ENCODE measurements at regions not wholly inside any gene's neighbourhood (a gene's known extent, or its start where the extent isn't known, plus 50 kb on each side); places are given as distances from the start of the nearest gene placed in this dataset.

DNA sequence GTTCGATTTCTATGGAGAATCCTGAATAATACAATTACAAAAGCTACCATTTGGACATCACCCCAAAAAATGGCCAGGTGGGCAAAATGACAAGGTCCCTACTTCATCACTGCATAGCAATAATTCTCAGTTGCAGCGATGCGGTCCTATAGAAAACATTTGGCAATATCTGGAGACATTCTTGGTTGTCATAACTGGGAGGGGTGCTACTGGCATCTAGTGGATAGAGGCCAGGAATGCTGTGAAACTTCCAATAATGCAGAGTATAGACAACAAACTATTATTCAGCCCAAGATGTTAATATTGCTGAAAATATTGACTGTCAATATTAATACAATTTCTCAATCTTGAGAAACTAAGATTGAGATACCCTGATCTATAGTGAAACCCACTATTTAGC is 637.8 kb upstream of the PKDCC start:
- no peaks in the 10 kb centered on the region for H3K4me1 ChIP-seq
- no peaks in the 10 kb centered on the region for H3K27me3 ChIP-seq
- no peaks in the 10 kb centered on the region for H3K9me3 ChIP-seq
- no peak overlapping the region for H3K27ac ChIP-seq
- intact Hi-C loops (cut with DNase I) = no loop called here
- H3K36me3 ChIP-seq = no peaks in the 10 kb centered on the region
- no peak for DNase-seq (ENCODE audit: low spot score in 2 of 2)
- no peak overlapping the region for H3K4me3 ChIP-seq
- TF ChIP-seq, protein P1, sequence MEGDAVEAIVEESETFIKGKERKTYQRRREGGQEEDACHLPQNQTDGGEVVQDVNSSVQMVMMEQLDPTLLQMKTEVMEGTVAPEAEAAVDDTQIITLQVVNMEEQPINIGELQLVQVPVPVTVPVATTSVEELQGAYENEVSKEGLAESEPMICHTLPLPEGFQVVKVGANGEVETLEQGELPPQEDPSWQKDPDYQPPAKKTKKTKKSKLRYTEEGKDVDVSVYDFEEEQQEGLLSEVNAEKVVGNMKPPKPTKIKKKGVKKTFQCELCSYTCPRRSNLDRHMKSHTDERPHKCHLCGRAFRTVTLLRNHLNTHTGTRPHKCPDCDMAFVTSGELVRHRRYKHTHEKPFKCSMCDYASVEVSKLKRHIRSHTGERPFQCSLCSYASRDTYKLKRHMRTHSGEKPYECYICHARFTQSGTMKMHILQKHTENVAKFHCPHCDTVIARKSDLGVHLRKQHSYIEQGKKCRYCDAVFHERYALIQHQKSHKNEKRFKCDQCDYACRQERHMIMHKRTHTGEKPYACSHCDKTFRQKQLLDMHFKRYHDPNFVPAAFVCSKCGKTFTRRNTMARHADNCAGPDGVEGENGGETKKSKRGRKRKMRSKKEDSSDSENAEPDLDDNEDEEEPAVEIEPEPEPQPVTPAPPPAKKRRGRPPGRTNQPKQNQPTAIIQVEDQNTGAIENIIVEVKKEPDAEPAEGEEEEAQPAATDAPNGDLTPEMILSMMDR (IDR thresholded peaks at IDR 0.05) = no peak

DNA sequence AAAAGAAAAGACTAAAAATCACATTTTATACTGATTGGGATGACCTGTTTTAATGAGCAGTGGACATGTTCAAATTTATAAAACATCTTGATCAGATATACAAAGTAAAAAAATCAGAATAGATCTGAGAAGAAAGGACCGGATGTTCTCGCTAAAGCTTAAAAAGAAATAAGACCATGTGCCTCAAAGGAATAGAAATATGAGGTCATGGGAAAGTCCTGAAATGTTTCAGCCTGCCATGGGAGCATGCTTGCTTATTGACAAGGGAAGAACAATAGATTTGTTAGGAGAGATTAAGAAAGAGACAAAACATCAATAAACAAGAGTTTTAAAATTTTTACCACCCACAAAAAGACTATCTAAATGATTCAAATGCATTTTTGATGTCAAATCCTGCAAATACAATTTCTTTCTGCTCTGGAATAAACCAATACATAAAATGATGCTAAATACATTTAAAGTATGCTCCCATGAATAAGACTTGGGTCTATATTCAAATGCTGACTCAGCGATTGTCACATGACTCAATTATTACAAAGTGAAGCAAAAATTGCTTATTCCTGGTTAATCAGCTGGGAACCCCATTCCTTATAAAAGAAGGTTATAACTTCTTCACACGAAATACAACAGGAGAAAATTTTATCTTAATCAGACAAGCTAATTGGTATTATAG is 633.9 kb upstream of the PKDCC start:
- Histone ChIP-seq H3K27me3 (no peaks in the 10 kb centered on the region), H3K27ac (no peak overlapping the region), H3K4me3 (no peak overlapping the region), H3K36me3 (no peaks in the 10 kb centered on the region), H3K9me3 (no peaks in the 10 kb centered on the region), H3K4me1 (no peaks in the 10 kb centered on the region)
- DNase-seq (ENCODE audit: low spot score in 2 of 2) = no peak
- TF ChIP-seq, protein P1 (IDR thresholded peaks at IDR 0.05) = no peak
- intact Hi-C loops (cut with DNase I) = loop anchor here (2.0 kb wide), 1 partner anchor 285 kb away; no protein-coding TSS in a partner anchor

DNA sequence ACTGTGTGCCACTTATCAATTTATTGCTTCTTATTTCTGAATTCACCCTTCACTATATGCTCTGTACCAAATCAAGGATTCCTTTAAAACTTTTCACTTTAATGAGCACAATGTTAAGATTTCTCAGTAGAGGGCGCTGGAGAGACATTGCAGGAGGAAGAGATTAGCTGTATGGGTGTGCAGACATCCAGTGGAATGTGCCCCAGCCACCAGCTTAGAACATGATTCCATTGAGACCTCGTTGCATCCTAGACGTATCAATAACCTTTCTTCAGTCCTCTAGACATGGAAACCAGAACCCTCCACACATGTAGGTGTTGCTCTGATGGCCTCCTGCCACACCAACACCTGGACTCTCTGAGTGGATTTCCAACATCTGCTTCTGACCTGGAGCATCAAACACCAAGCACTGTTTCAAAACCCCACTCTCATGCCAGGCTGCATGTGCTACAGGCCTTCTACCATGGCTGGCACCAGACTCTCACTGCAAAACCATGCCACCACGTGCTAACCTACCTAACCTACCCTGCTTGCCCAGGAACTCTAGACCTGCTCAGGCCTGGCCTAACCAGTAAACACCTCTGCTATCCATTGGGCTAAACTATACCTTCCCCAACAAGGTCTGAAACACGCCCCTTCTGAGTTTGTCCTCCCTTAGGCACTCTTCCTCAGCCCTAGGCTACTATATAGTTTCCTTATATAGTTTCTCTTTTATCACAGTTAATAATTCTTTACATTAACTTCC is 633.2 kb upstream of the PKDCC start:
- intact Hi-C loops (cut with DNase I) = loop anchor here (2.0 kb wide), 1 partner anchor 284 kb away; no protein-coding TSS in a partner anchor

DNA sequence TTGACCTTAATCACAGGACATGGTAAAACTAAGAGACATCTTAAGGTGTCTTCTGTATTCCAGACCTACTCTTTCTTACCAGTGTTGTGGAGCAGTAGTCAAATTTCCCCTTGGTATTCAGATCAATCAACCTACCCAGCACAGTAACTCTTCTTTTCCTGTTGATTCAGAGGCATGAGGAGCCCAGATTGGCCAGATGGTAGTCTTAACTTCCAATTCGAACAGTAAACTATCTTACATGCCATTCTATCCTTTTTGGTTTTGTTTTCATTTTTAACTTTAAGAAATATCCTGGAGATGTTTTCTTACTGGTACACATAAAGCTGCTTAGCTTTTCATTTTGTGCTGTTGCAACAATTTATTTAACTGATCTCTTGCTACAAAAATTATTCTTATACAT is 630.3 kb upstream of the PKDCC start:
- H3K36me3 ChIP-seq = no peaks in the 10 kb centered on the region
- DNase-seq (ENCODE audit: low spot score in 2 of 2) = no peak
- H3K9me3 ChIP-seq = no peaks in the 10 kb centered on the region
- H3K27ac ChIP-seq = no peak overlapping the region
- H3K4me3 ChIP-seq = no peak overlapping the region
- peaks cover 0 to 8% of the 10 kb centered on the region in 2 donors for H3K4me1 ChIP-seq
- no peaks in the 10 kb centered on the region for H3K27me3 ChIP-seq
- intact Hi-C loops (cut with DNase I) = no loop called here
- TF ChIP-seq, protein P1 (IDR thresholded peaks at IDR 0.05) = no peak

More for the DNA sequence above, 633.2 kb upstream of the PKDCC start:
- TF ChIP-seq, protein P1 (IDR thresholded peaks at IDR 0.05) = peak in 2 of 3 experiments; percentile 31 to 54
- Histone ChIP-seq H3K4me3 (no peak overlapping the region), H3K27me3 (no peaks in the 10 kb centered on the region), H3K27ac (no peak overlapping the region), H3K4me1 (no peaks in the 10 kb centered on the region), H3K9me3 (no peaks in the 10 kb centered on the region), H3K36me3 (no peaks in the 10 kb centered on the region)
- no peak for DNase-seq (ENCODE audit: low spot score in 2 of 2)

DNA sequence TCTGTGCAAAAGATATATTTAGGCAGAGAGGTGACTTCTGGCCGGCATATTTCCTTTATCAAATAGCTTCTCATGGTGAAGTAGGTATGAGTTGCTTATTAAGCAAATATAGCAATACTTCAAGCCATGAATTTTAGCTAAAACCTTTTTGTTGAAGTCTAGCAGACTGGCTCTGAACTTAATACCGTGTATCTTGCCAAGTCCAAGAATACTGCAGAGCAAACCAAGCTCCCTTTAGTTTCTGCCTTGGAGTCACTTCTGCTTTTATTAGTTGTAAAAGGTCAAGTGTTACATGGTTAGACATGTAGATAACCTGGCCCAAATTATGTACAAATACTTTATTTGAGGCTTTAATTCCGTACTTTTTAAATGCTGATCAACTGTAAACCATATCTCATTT is 627.6 kb upstream of the PKDCC start:
- Histone ChIP-seq H3K27me3 (no peaks in the 10 kb centered on the region), H3K27ac (peak overlapping the region in 1 of 2 donors; percentile 6), H3K4me3 (peak overlapping the region in 1 of 2 donors; percentile 22), H3K4me1 (peaks cover 0 to 8% of the 10 kb centered on the region in 2 donors), H3K9me3 (no peaks in the 10 kb centered on the region), H3K36me3 (no peaks in the 10 kb centered on the region)
- intact Hi-C loops (cut with DNase I) = no loop called here
- TF ChIP-seq, protein P1 (IDR thresholded peaks at IDR 0.05) = no peak
- DNase-seq (ENCODE audit: low spot score in 2 of 2) = no peak

All from ascending aorta (tissue), 2 donors.